Esophagus squamous epithelium (tissue), 5 donors: ENCODE measurements at regions not wholly inside any gene's neighbourhood (a gene's known extent, or its start where the extent isn't known, plus 50 kb on each side); places are given as distances from the start of the nearest gene placed in this dataset.

Experiments used
- DNase-seq: peaks from one replicate; lab custom pipeline; 2025; lab: John Stamatoyannopoulos, UW
- H3K27ac ChIP-seq, 4 donors: fragments of 200-600 bp; sonication (generic); one replicate each; pipeline ENCODE4 v1.5.1; 2016 to 2019; ENCODE audit warnings: mild to moderate bottlenecking in 1 of 4
- H3K27me3 ChIP-seq, 4 donors: fragments of 200-600 bp; sonication (generic); 1 replicate in 3 of 4; 2 replicates in 1 of 4; pipeline versions ENCODE4 v1.5.1 to v1.6.0; 2017 to 2021; ENCODE audit warnings: antibody characterized with exemption in 1 of 4
- H3K36me3 ChIP-seq, 3 donors: fragments of 200-600 bp; sonication (generic); one replicate each; pipeline ENCODE4 v1.5.1; 2016 to 2019
- H3K4me1 ChIP-seq, 3 donors: fragments of 200-600 bp; sonication (generic); one replicate each; pipeline ENCODE4 v1.5.1; 2017 to 2019
- H3K4me3 ChIP-seq, 4 donors: fragments of 200-600 bp; sonication (generic); 1 replicate in 3 of 4; 2 replicates in 1 of 4; pipeline ENCODE4 v1.5.1; 2016 to 2019; ENCODE audit warnings: mild to moderate bottlenecking in 2 of 4, moderate library complexity in 1 of 4
- H3K9me3 ChIP-seq, 3 donors: fragments of 200-600 bp; sonication (generic); one replicate each; pipeline ENCODE4 v1.5.1; 2016 to 2019
- CTCF ChIP-seq, 6 experiments: fragments of 450-650 bp in 4 of 6; fragments of 200-600 bp in 2 of 6; sonication (generic) in 2 of 6; IDR thresholded peaks; one replicate each; pipeline ENCODE4 v1.5.1; 2016 to 2019; ENCODE audit warnings: antibody characterized with exemption in 6 of 6, mild to moderate bottlenecking in 4 of 6, moderate library complexity in 4 of 6
- POLR2A ChIP-seq, 4 donors: fragments of 450-650 bp; IDR thresholded peaks; one replicate each; pipeline ENCODE4 v1.6.1; 2017; ENCODE audit warnings: antibody characterized with exemption in 4 of 4, mild to moderate bottlenecking in 4 of 4, moderate library complexity in 3 of 4
- WGBS, 2 donors: methylation state at CpG; one replicate each; pipeline ENCODE4 v1.1.5; 2018; 5-methylcytosine and 5-hydroxymethylcytosine counted together
- intact Hi-C: fragments of 100-400 bp; cut with DNase I; formaldehyde crosslinking; loops from one replicate; pipeline ENCODE4 v1.15.0; 2022
- donor health status: DM: yes; HTN: yes; CAD: no.

- DNase-seq, result no peak
- no peaks in the 10 kb centered on the region for H3K36me3 ChIP-seq
- intact Hi-C loops, result no loop called here
- no peaks in the 10 kb centered on the region for H3K4me1 ChIP-seq
- no peaks in the 10 kb centered on the region for H3K9me3 ChIP-seq
- H3K27ac ChIP-seq, result no peak overlapping the region
- TF ChIP-seq POLR2A (IDR thresholded peaks at IDR 0.05) (no peak), CTCF (IDR thresholded peaks at IDR 0.05) (no peak)
- no peak overlapping the region for H3K4me3 ChIP-seq
- H3K27me3 ChIP-seq, result no peaks in the 10 kb centered on the region
- WGBS, 2 donors, result 81 to 83% methylated on average over 2 of the region's 2 CpGs
Observed at GRCh38 chr12:43066471-43066870, 476.9 kb upstream of the PRICKLE1 start.

- H3K4me1 ChIP-seq, result no peaks in the 10 kb centered on the region
- 78 to 86% methylated on average over 3 of the region's 3 CpGs for WGBS, 2 donors
- no peak for TF ChIP-seq POLR2A (IDR thresholded peaks at IDR 0.05)
- TF ChIP-seq CTCF (IDR thresholded peaks at IDR 0.05), result no peak
- no peak overlapping the region for H3K4me3 ChIP-seq
- H3K27ac ChIP-seq, result no peak overlapping the region
- no peak for DNase-seq
- H3K27me3 ChIP-seq, result no peaks in the 10 kb centered on the region
- no peaks in the 10 kb centered on the region for H3K36me3 ChIP-seq
- intact Hi-C loops, result no loop called here
- no peaks in the 10 kb centered on the region for H3K9me3 ChIP-seq
Observed at GRCh38 chr12:43063650-43064049, 474.1 kb upstream of the PRICKLE1 start.

GRCh38 chr12:43062201-43062895 is 472.8 kb upstream of the PRICKLE1 start:
- H3K27ac ChIP-seq, result no peak overlapping the region
- TF ChIP-seq POLR2A (IDR thresholded peaks at IDR 0.05) (no peak), CTCF (IDR thresholded peaks at IDR 0.05) (no peak)
- intact Hi-C loops, result no loop called here

GRCh38 chr12:43060742-43061141 is 471.2 kb upstream of the PRICKLE1 start:
- no peaks in the 10 kb centered on the region for H3K4me1 ChIP-seq
- H3K27ac ChIP-seq, result no peak overlapping the region
- H3K4me3 ChIP-seq, result no peak overlapping the region
- intact Hi-C loops, result no loop called here
- H3K9me3 ChIP-seq, result no peaks in the 10 kb centered on the region
- WGBS, 2 donors, result 9 to 25% methylated on average over 2 of the region's 2 CpGs
- no peak for DNase-seq
- no peaks in the 10 kb centered on the region for H3K27me3 ChIP-seq
- H3K36me3 ChIP-seq, result no peaks in the 10 kb centered on the region
- TF ChIP-seq POLR2A (IDR thresholded peaks at IDR 0.05), result no peak
- TF ChIP-seq CTCF (IDR thresholded peaks at IDR 0.05), result no peak

More at GRCh38 chr12:43062201-43062895, 472.8 kb upstream of the PRICKLE1 start:
- no peak overlapping the region for H3K4me3 ChIP-seq
- no peaks in the 10 kb centered on the region for H3K4me1 ChIP-seq
- 62 to 70% methylated on average over 1 of the region's 1 CpG for WGBS, 2 donors
- H3K36me3 ChIP-seq, result no peaks in the 10 kb centered on the region
- no peaks in the 10 kb centered on the region for H3K9me3 ChIP-seq
- H3K27me3 ChIP-seq, result no peaks in the 10 kb centered on the region
- DNase-seq, result no peak

- DNase-seq, result no peak
- TF ChIP-seq CTCF (IDR thresholded peaks at IDR 0.05) (no peak), POLR2A (IDR thresholded peaks at IDR 0.05) (no peak)
- H3K4me3 ChIP-seq, result no peak overlapping the region
- WGBS, 2 donors, result 76 to 84% methylated on average over 4 of the region's 4 CpGs
- no peaks in the 10 kb centered on the region for H3K9me3 ChIP-seq
- no peaks in the 10 kb centered on the region for H3K4me1 ChIP-seq
- H3K27me3 ChIP-seq, result no peaks in the 10 kb centered on the region
- intact Hi-C loops, result no loop called here
- H3K27ac ChIP-seq, result no peak overlapping the region
- H3K36me3 ChIP-seq, result no peaks in the 10 kb centered on the region
Observed at GRCh38 chr12:43058616-43059015, 469.1 kb upstream of the PRICKLE1 start.
